SK-N-SH (cell line): ENCODE measurements at regions not wholly inside any gene's neighbourhood (a gene's known extent, or its start where the extent isn't known, plus 50 kb on each side); places are given as distances from the start of the nearest gene placed in this dataset.

Source experiments
- CTCF ChIA-PET: fragments of 300-600, 350-600 bp; formaldehyde crosslinking; extraction: SDS; loops from one replicate; lab custom pipeline; 2021; lab: Yijun Ruan, JAX
- POLR2A ChIA-PET: fragments of 350-600 bp; sonication (Branson Sonifier 250); formaldehyde crosslinking; extraction: SDS; loops from one replicate; lab custom pipeline; 2020; ENCODE audit warnings: antibody characterized with exemption, inconsistent platforms; lab: Yijun Ruan, JAX
- DNase-seq: peaks from one replicate; pipeline ENCODE4 v3.0.0; 2012
- H2AFZ ChIP-seq: fragments of 200-600 bp; sonication (generic); 2 replicates; pipeline ENCODE4 v1.8.1; 2016; ENCODE audit warnings: antibody characterized with exemption, mild to moderate bottlenecking, low read depth
- H3F3A ChIP-seq: fragments of 200-600 bp; sonication (generic); replicated peaks from 2 replicates; pipeline ENCODE3; 2016; ENCODE audit warnings: antibody characterized with exemption, mild to moderate bottlenecking; ENCODE audit not compliant: insufficient read depth
- H3K27ac ChIP-seq, 2 experiments: fragments of 200-500 bp in 1 of 2; fragments of 200-600 bp in 1 of 2; sonication (Bioruptor generic) in 1 of 2; sonication (generic), shearing (Covaris generic) in 1 of 2; 2 replicates each; pipeline versions ENCODE4 v1.5.1 to v1.6.1; 2014 to 2016; ENCODE audit warnings: low read depth in 2 of 2, inconsistent platforms in 1 of 2, low read length in 1 of 2, mild to moderate bottlenecking in 1 of 2, mixed read lengths in 1 of 2
- H3K27me3 ChIP-seq: fragments of 200-600 bp; sonication (generic), shearing (Covaris generic); 2 replicates; pipeline ENCODE4 v1.6.1; 2016; ENCODE audit warnings: mixed run types; ENCODE audit not compliant: insufficient read depth
- H3K36me3 ChIP-seq, 2 experiments: fragments of 200-500 bp in 1 of 2; fragments of 200-600 bp in 1 of 2; sonication (Bioruptor generic) in 1 of 2; sonication (generic) in 1 of 2; replicated peaks in 1 of 2; 2 replicates each; pipeline versions ENCODE3 to v1.5.1; 2014 to 2016; ENCODE audit warnings: low read length in 1 of 2, mild to moderate bottlenecking in 1 of 2; ENCODE audit not compliant: insufficient read depth in 2 of 2, control insufficient read depth in 1 of 2
- H3K4me1 ChIP-seq, 2 experiments: fragments of 200-500 bp in 1 of 2; fragments of 200-600 bp in 1 of 2; sonication (Bioruptor generic) in 1 of 2; sonication (generic), shearing (Covaris generic) in 1 of 2; 2 replicates each; pipeline versions ENCODE4 v1.5.1 to v1.6.1; 2014 to 2016; ENCODE audit warnings: low read depth in 1 of 2, low read length in 1 of 2, mixed run types in 1 of 2; ENCODE audit not compliant: insufficient read depth in 2 of 2, control insufficient read depth in 1 of 2
- H3K4me2 ChIP-seq: fragments of 200-600 bp; sonication (generic), shearing (Covaris generic); 2 replicates; pipeline ENCODE4 v1.6.1; 2017; ENCODE audit warnings: mixed run types
- H3K4me3 ChIP-seq, 2 experiments: fragments of 200-500 bp in 1 of 2; fragments of 200-600 bp in 1 of 2; sonication (Bioruptor generic) in 1 of 2; sonication (generic), shearing (Covaris generic) in 1 of 2; 2 replicates each; pipeline versions ENCODE4 v1.5.1 to v1.8.1; 2014 to 2016; ENCODE audit warnings: low read depth in 2 of 2, inconsistent platforms in 1 of 2, low read length in 1 of 2, mild to moderate bottlenecking in 1 of 2, mixed read lengths in 1 of 2, moderate library complexity in 1 of 2
- H3K79me2 ChIP-seq: fragments of 200-600 bp; sonication (generic); 2 replicates; pipeline ENCODE4 v1.8.1; 2017; ENCODE audit warnings: mild to moderate bottlenecking; ENCODE audit not compliant: insufficient read depth
- H3K9ac ChIP-seq: fragments of 200-600 bp; sonication (generic); 2 replicates; pipeline ENCODE4 v1.6.1; 2017; ENCODE audit warnings: mixed run types
- H3K9me2 ChIP-seq: fragments of 200-600 bp; sonication (generic); 2 replicates; pipeline ENCODE4 v1.6.1; 2017; ENCODE audit warnings: mixed run types
- H3K9me3 ChIP-seq: fragments of 200-600 bp; sonication (generic); 2 replicates; pipeline ENCODE4 v1.6.1; 2017; ENCODE audit warnings: mixed run types, mild to moderate bottlenecking, moderate library complexity
- H4K20me1 ChIP-seq: fragments of 200-600 bp; sonication (generic); 2 replicates; pipeline ENCODE4 v1.6.1; 2017; ENCODE audit warnings: mild to moderate bottlenecking, mixed run types; ENCODE audit not compliant: insufficient read depth
- ELF1 ChIP-seq: IDR thresholded peaks from 2 replicates; pipeline ENCODE4 v1.4.0; 2012
- EP300 ChIP-seq, 2 experiments: IDR thresholded peaks; 2 replicates each; pipeline versions ENCODE4 v1.4.0 to v1.6.1; 2012; ENCODE audit warnings: borderline replicate concordance in 1 of 2, low read depth in 1 of 2, low read length in 1 of 2
- EZH2phosphoT487 ChIP-seq: fragments of 200-600 bp; sonication (generic); IDR thresholded peaks from 2 replicates; pipeline ENCODE4 v1.6.1; 2017; ENCODE audit warnings: low read depth, mixed run types, mild to moderate bottlenecking, antibody characterized with exemption, moderate library complexity, borderline replicate concordance
- FOSL2 ChIP-seq: IDR thresholded peaks from 2 replicates; pipeline ENCODE4 v1.4.0; 2012; ENCODE audit warnings: low read depth, mild to moderate bottlenecking, moderate library complexity, borderline replicate concordance
- FOXJ3 ChIP-seq: sonication (generic); formaldehyde crosslinking; IDR thresholded peaks from 2 replicates; pipeline ENCODE4 v1.5.1; 2020; ENCODE audit warnings: mild to moderate bottlenecking, missing genetic modification reagents
- FOXM1 ChIP-seq: IDR thresholded peaks from 2 replicates; pipeline ENCODE4 v1.4.0; 2012; ENCODE audit warnings: low read depth, mild to moderate bottlenecking
- GABPA ChIP-seq: IDR thresholded peaks from 2 replicates; pipeline ENCODE4 v1.4.0; 2012; ENCODE audit warnings: low read depth, mild to moderate bottlenecking
- GATA2 ChIP-seq: sonication (generic); formaldehyde crosslinking; IDR thresholded peaks from 2 replicates; pipeline ENCODE4 v1.5.0; 2020; ENCODE audit warnings: mild to moderate bottlenecking, missing genetic modification reagents
- JUND ChIP-seq: IDR thresholded peaks from 2 replicates; pipeline ENCODE4 v1.4.0; 2012
- MAX ChIP-seq: IDR thresholded peaks from 2 replicates; pipeline ENCODE4 v1.4.0; 2012; ENCODE audit warnings: low read depth
- MEF2A ChIP-seq: IDR thresholded peaks from 2 replicates; pipeline ENCODE4 v1.4.0; 2012; ENCODE audit warnings: low read depth, borderline replicate concordance
- MXI1 ChIP-seq: IDR thresholded peaks from 2 replicates; pipeline ENCODE4 v1.6.1; 2012; ENCODE audit warnings: mild to moderate bottlenecking, low read depth, low read length, improper control_type of control experiment
- RAD21 ChIP-seq: IDR thresholded peaks from 2 replicates; pipeline ENCODE4 v1.6.1; 2012; ENCODE audit warnings: mild to moderate bottlenecking, low read length
- REST ChIP-seq: IDR thresholded peaks from 2 replicates; pipeline ENCODE4 v1.6.1; 2012; ENCODE audit warnings: mild to moderate bottlenecking, low read depth, low read length, moderate library complexity
- RFX5 ChIP-seq: IDR thresholded peaks from 2 replicates; pipeline ENCODE4 v1.6.1; 2012; ENCODE audit warnings: mild to moderate bottlenecking, improper control_type of control experiment, low read length
- SMC3 ChIP-seq: IDR thresholded peaks from 2 replicates; pipeline ENCODE4 v1.6.1; 2012; ENCODE audit warnings: low read depth, low read length, improper control_type of control experiment
- TAF1 ChIP-seq: IDR thresholded peaks from 2 replicates; pipeline ENCODE4 v1.6.1; 2012; ENCODE audit warnings: low read depth, mild to moderate bottlenecking, low read length, moderate library complexity, borderline replicate concordance
- TCF12 ChIP-seq: IDR thresholded peaks from 2 replicates; pipeline ENCODE4 v1.4.0; 2012
- USF2 ChIP-seq: fragments of 150-350 bp; IDR thresholded peaks from 2 replicates; pipeline ENCODE4 v1.6.1; 2017; ENCODE audit warnings: antibody characterized with exemption, low read length, low read depth, borderline replicate concordance
- ZBTB33 ChIP-seq: IDR thresholded peaks from 2 replicates; pipeline ENCODE4 v1.4.0; 2012; ENCODE audit warnings: low read depth, borderline replicate concordance
- WGBS: methylation state at CpG from one replicate; pipeline ENCODE4 v1.1.6; 2017; ENCODE audit warnings: low lambda C conversion rate; 5-methylcytosine and 5-hydroxymethylcytosine counted together

- H3K9ac ChIP-seq, result no peak overlapping the region
- H3K4me2 ChIP-seq, result no peak overlapping the region
- H3F3A ChIP-seq, result no peaks in the 10 kb centered on the region
- H3K79me2 ChIP-seq, result no peaks in the 10 kb centered on the region
- no peak overlapping the region for H3K27ac ChIP-seq
- peaks cover 5% of the 10 kb centered on the region; the same call in 1 of the 2 replicates for H3K27me3 ChIP-seq
- no peak for DNase-seq
- POLR2A ChIA-PET, result no interaction called here
- CTCF ChIA-PET, result interaction anchor here (0.9 kb wide), 1 partner anchor 445 kb away, joined by 3 read pairs; no protein-coding TSS in a partner anchor
- no peak overlapping the region for H2AFZ ChIP-seq
- H3K4me3 ChIP-seq, result no peak overlapping the region
- H3K4me1 ChIP-seq, result peaks cover 0 to 5% of the 10 kb centered on the region in 2 experiments; a peak in 1 of 4 replicates
- no peaks in the 10 kb centered on the region for H4K20me1 ChIP-seq
- 78% methylated on average over 4 of the region's 4 CpGs for WGBS
- H3K36me3 ChIP-seq, result no peaks in the 10 kb centered on the region
- H3K9me3 ChIP-seq, result no peaks in the 10 kb centered on the region
- H3K9me2 ChIP-seq, result no peaks in the 10 kb centered on the region
- TF ChIP-seq MEF2A (no peak), FOXJ3 (CRISPR knock-in tag) (no peak), EP300 (IDR thresholded peaks at IDR 0.05; ENCODE audit: borderline replicate concordance in 1 of 2, low read depth in 1 of 2, low read length in 1 of 2) (no peak), TAF1 (no peak), FOSL2 (no peak), TCF12 (no peak), ELF1 (no peak), ZBTB33 (no peak), GATA2 (CRISPR knock-in tag) (no peak), RFX5 (no peak), MXI1 (no peak), USF2 (no peak), MAX (no peak), GABPA (no peak), SMC3 (no peak), REST (no peak), JUND (no peak), EZH2phosphoT487 (no peak), FOXM1 (no peak), RAD21 (no peak)
Measured at GRCh38 chr2:109064660-109065390, 64.2 kb upstream of the SH3RF3 start.
